ENCODE measurements at regions not wholly inside any gene's neighbourhood (a gene's known extent, or its start where the extent isn't known, plus 50 kb on each side); places are given as distances from the start of the nearest gene placed in this dataset.

GRCh38 chr3:56864090-56864489 is 62.3 kb upstream of the ARHGEF3 start:
- DNase-seq (ENCODE audit: extremely low read depth, insufficient read length) = peak; percentile 53
- Histone ChIP-seq H3K36me3 (ENCODE audit: control insufficient read depth, insufficient read depth, low read length) (no peaks in the 10 kb centered on the region), H3K27me3 (replicated peaks; ENCODE audit: control insufficient read depth, insufficient read depth, low read length) (no peaks in the 10 kb centered on the region), H3K4me3 (replicated peaks; ENCODE audit: low read depth, low read length) (no peak overlapping the region)
- TF ChIP-seq CTCF (IDR thresholded peaks at IDR 0.05; ENCODE audit: insufficient read depth, low read length, poor library complexity, severe bottlenecking) = no peak

- DNase-seq (ENCODE audit: extremely low read depth, insufficient read length) = peak; percentile 54
- TF ChIP-seq CTCF (IDR thresholded peaks at IDR 0.05; ENCODE audit: insufficient read depth, low read length, poor library complexity, severe bottlenecking) = no peak
- Histone ChIP-seq H3K4me3 (replicated peaks; ENCODE audit: low read depth, low read length) (no peak overlapping the region), H3K36me3 (ENCODE audit: control insufficient read depth, insufficient read depth, low read length) (no peaks in the 10 kb centered on the region), H3K27me3 (replicated peaks; ENCODE audit: control insufficient read depth, insufficient read depth, low read length) (no peaks in the 10 kb centered on the region)
Observed at GRCh38 chr3:56862352-56863062, 60.8 kb upstream of the ARHGEF3 start.

GRCh38 chr3:56861511-56861910 is 59.8 kb upstream of the ARHGEF3 start:
- Histone ChIP-seq H3K27me3 (replicated peaks; ENCODE audit: control insufficient read depth, insufficient read depth, low read length) (no peaks in the 10 kb centered on the region), H3K4me3 (replicated peaks; ENCODE audit: low read depth, low read length) (no peak overlapping the region), H3K36me3 (ENCODE audit: control insufficient read depth, insufficient read depth, low read length) (no peaks in the 10 kb centered on the region)
- no peak for DNase-seq (ENCODE audit: extremely low read depth, insufficient read length)
- TF ChIP-seq CTCF (IDR thresholded peaks at IDR 0.05; ENCODE audit: insufficient read depth, low read length, poor library complexity, severe bottlenecking) = no peak

- no peak overlapping the region for H3K4me3 ChIP-seq (replicated peaks; ENCODE audit: low read depth, low read length)
- DNase-seq (ENCODE audit: extremely low read depth, insufficient read length) = peak; percentile 22
- no peaks in the 10 kb centered on the region for H3K36me3 ChIP-seq (ENCODE audit: control insufficient read depth, insufficient read depth, low read length)
- no peak for TF ChIP-seq CTCF (IDR thresholded peaks at IDR 0.05; ENCODE audit: insufficient read depth, low read length, poor library complexity, severe bottlenecking)
- no peaks in the 10 kb centered on the region for H3K27me3 ChIP-seq (replicated peaks; ENCODE audit: control insufficient read depth, insufficient read depth, low read length)
Observed at GRCh38 chr3:56860939-56861338, 59.2 kb upstream of the ARHGEF3 start.

- TF ChIP-seq CTCF (IDR thresholded peaks at IDR 0.05; ENCODE audit: insufficient read depth, low read length, poor library complexity, severe bottlenecking) = no peak
- no peaks in the 10 kb centered on the region for H3K27me3 ChIP-seq (replicated peaks; ENCODE audit: control insufficient read depth, insufficient read depth, low read length)
- no peak for DNase-seq (ENCODE audit: extremely low read depth, insufficient read length)
- no peaks in the 10 kb centered on the region for H3K36me3 ChIP-seq (ENCODE audit: control insufficient read depth, insufficient read depth, low read length)
- H3K4me3 ChIP-seq (replicated peaks; ENCODE audit: low read depth, low read length) = no peak overlapping the region
Observed at GRCh38 chr3:56860351-56860750, 58.6 kb upstream of the ARHGEF3 start.

- no peak for DNase-seq (ENCODE audit: extremely low read depth, insufficient read length)
- Histone ChIP-seq H3K4me3 (replicated peaks; ENCODE audit: low read depth, low read length) (no peak overlapping the region), H3K36me3 (ENCODE audit: control insufficient read depth, insufficient read depth, low read length) (no peaks in the 10 kb centered on the region), H3K27me3 (replicated peaks; ENCODE audit: control insufficient read depth, insufficient read depth, low read length) (no peaks in the 10 kb centered on the region)
- no peak for TF ChIP-seq CTCF (IDR thresholded peaks at IDR 0.05; ENCODE audit: insufficient read depth, low read length, poor library complexity, severe bottlenecking)
Observed at GRCh38 chr3:56858331-56858730, 56.6 kb upstream of the ARHGEF3 start.
